HG03442 (cell line): ENCODE measurements at regions not wholly inside any gene's neighbourhood (a gene's known extent, or its start where the extent isn't known, plus 50 kb on each side); places are given as distances from the start of the nearest gene placed in this dataset.

Experiments
- ATAC-seq: cut with Tn5 transposase; IDR thresholded peaks from one replicate; pipeline ENCODE4 v1.9.1; 2021; ENCODE audit warnings: mild to moderate bottlenecking, moderate library complexity; ENCODE audit not compliant: unreplicated experiment

- no peak for ATAC-seq
Observed at GRCh38 chr4:111685205-111685604, 460.0 kb upstream of the FAM241A start.

- no peak for ATAC-seq
Observed at GRCh38 chr4:111689214-111689613, 456.0 kb upstream of the FAM241A start.

- no peak for ATAC-seq
Observed at GRCh38 chr4:111689731-111690130, 455.5 kb upstream of the FAM241A start.

GRCh38 chr4:111693758-111694157 lies 451.5 kb upstream of the FAM241A start:
- ATAC-seq, result no peak

- ATAC-seq, result no peak
Observed at GRCh38 chr4:111695677-111696076, 449.6 kb upstream of the FAM241A start.

GRCh38 chr4:111696505-111696904 lies 448.7 kb upstream of the FAM241A start:
- ATAC-seq, result no peak

GRCh38 chr4:111697176-111697942 lies 447.9 kb upstream of the FAM241A start:
- ATAC-seq, result no peak

GRCh38 chr4:111698361-111698760 lies 446.9 kb upstream of the FAM241A start:
- no peak for ATAC-seq

GRCh38 chr4:111699165-111699564 lies 446.1 kb upstream of the FAM241A start:
- ATAC-seq, result no peak

GRCh38 chr4:111701102-111701501 lies 444.2 kb upstream of the FAM241A start:
- no peak for ATAC-seq

- no peak for ATAC-seq
Observed at GRCh38 chr4:111707491-111707890, 437.8 kb upstream of the FAM241A start.

- ATAC-seq, result no peak
Observed at GRCh38 chr4:111712093-111712677, 433.1 kb upstream of the FAM241A start.

- no peak for ATAC-seq
Observed at GRCh38 chr4:111713276-111713675, 432.0 kb upstream of the FAM241A start.

- no peak for ATAC-seq
Observed at GRCh38 chr4:111717921-111718320, 427.3 kb upstream of the FAM241A start.

- no peak for ATAC-seq
Observed at GRCh38 chr4:111718763-111719559, 426.3 kb upstream of the FAM241A start.

GRCh38 chr4:111720866-111721265 lies 424.4 kb upstream of the FAM241A start:
- ATAC-seq, result no peak

GRCh38 chr4:111722213-111722720 lies 423.0 kb upstream of the FAM241A start:
- ATAC-seq, result no peak

GRCh38 chr4:111736516-111736915 lies 408.7 kb upstream of the FAM241A start:
- ATAC-seq, result no peak

- no peak for ATAC-seq
Observed at GRCh38 chr4:111744847-111745246, 400.4 kb upstream of the FAM241A start.

GRCh38 chr4:111748157-111748556 lies 397.1 kb upstream of the FAM241A start:
- no peak for ATAC-seq

- no peak for ATAC-seq
Observed at GRCh38 chr4:111754003-111754402, 391.3 kb upstream of the FAM241A start.

GRCh38 chr4:111755571-111755970 lies 389.7 kb upstream of the FAM241A start:
- no peak for ATAC-seq
